ENCODE measurements at regions not wholly inside any gene's neighbourhood (a gene's known extent, or its start where the extent isn't known, plus 50 kb on each side); places are given as distances from the start of the nearest gene placed in this dataset.

DNA sequence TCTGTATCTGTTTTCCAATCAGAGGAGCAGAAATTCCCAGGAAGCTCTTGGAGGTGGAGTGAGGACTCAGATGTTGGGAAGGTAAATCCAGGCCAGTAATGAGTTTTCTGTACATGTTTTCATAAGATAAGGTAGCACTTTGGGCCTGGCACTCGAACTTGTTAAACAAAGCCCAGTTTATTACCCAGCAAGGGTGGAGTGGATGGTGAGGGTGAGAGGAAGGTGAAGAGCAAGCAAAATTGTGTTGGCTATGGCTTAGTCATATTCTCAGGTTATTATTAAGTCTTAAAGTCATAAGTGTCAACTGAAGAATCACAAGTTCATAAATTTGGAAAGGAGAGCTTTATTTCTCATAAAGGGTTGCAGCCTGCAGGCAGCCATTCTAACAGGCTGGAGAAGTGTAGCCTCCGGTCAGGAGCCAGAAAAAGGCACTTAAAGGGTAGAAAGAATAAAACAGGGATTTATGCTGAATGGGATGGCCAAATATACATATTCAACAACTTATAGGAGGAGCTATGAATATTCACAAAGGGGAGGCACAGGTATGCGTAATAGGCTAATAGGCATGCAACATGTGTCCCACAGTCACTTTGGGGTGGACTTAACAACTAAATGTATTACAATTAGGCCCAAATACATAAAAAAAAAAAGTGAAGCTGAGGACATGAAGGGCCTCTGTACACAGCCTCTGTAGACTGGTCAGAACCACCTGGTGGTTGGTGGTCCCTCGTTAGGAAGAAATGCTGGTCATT, 523.9 kb downstream of the LMO4 start:
- TF ChIP-seq, protein P1, sequence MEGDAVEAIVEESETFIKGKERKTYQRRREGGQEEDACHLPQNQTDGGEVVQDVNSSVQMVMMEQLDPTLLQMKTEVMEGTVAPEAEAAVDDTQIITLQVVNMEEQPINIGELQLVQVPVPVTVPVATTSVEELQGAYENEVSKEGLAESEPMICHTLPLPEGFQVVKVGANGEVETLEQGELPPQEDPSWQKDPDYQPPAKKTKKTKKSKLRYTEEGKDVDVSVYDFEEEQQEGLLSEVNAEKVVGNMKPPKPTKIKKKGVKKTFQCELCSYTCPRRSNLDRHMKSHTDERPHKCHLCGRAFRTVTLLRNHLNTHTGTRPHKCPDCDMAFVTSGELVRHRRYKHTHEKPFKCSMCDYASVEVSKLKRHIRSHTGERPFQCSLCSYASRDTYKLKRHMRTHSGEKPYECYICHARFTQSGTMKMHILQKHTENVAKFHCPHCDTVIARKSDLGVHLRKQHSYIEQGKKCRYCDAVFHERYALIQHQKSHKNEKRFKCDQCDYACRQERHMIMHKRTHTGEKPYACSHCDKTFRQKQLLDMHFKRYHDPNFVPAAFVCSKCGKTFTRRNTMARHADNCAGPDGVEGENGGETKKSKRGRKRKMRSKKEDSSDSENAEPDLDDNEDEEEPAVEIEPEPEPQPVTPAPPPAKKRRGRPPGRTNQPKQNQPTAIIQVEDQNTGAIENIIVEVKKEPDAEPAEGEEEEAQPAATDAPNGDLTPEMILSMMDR (conservative IDR thresholded peaks at IDR 0.05 in 1 of 2, IDR thresholded peaks at IDR 0.05 in 1 of 2; ENCODE audit: extremely low read depth in 1 of 2, insufficient read depth in 1 of 2, low read depth in 1 of 2, low read length in 2 of 2) = no peak
- no peak for TF ChIP-seq EZH2 (IDR thresholded peaks at IDR 0.05; ENCODE audit: borderline replicate concordance, low read length)
